Mammary epithelial cell (primary cell): ENCODE measurements at regions not wholly inside any gene's neighbourhood (a gene's known extent, or its start where the extent isn't known, plus 50 kb on each side); places are given as distances from the start of the nearest gene placed in this dataset.
"Not testable (repeated sequence)": the region's sequence is repeated elsewhere in the genome, so short reads cannot be mapped to it uniquely, and the experiment has no call there.

Experiments used
- CTCF ChIP-seq, 2 donors: IDR thresholded peaks in 1 of 2; conservative IDR thresholded peaks in 1 of 2; 2 replicates each; pipeline ENCODE4 v1.5.1; 2011 to 2012; ENCODE audit warnings: inconsistent platforms in 2 of 2, low read length in 2 of 2, mild to moderate bottlenecking in 2 of 2, control low read depth in 1 of 2, low read depth in 1 of 2; ENCODE audit not compliant: insufficient read depth in 1 of 2; ENCODE audit errors: extremely low read depth in 1 of 2
- EZH2 ChIP-seq: IDR thresholded peaks from 2 replicates; pipeline ENCODE4 v1.6.1; 2012; ENCODE audit warnings: low read length, inconsistent platforms, borderline replicate concordance

GRCh38 chr4:133264251-133264650, 115.2 kb downstream of the PCDH10 start:
- not testable (repeated sequence) for TF ChIP-seq EZH2; CTCF (conservative IDR thresholded peaks at IDR 0.05 in 1 of 2, IDR thresholded peaks at IDR 0.05 in 1 of 2; ENCODE audit: extremely low read depth in 1 of 2, insufficient read depth in 1 of 2, low read depth in 1 of 2, low read length in 2 of 2)
